Umbilical cord (tissue), 1 donor: ENCODE measurements at regions not wholly inside any gene's neighbourhood (a gene's known extent, or its start where the extent isn't known, plus 50 kb on each side); places are given as distances from the start of the nearest gene placed in this dataset.

Experiments
- DNase-seq: peaks from one replicate; pipeline ENCODE4 v3.0.0-alpha.2; 2015; ENCODE audit warnings: low spot score

DNA sequence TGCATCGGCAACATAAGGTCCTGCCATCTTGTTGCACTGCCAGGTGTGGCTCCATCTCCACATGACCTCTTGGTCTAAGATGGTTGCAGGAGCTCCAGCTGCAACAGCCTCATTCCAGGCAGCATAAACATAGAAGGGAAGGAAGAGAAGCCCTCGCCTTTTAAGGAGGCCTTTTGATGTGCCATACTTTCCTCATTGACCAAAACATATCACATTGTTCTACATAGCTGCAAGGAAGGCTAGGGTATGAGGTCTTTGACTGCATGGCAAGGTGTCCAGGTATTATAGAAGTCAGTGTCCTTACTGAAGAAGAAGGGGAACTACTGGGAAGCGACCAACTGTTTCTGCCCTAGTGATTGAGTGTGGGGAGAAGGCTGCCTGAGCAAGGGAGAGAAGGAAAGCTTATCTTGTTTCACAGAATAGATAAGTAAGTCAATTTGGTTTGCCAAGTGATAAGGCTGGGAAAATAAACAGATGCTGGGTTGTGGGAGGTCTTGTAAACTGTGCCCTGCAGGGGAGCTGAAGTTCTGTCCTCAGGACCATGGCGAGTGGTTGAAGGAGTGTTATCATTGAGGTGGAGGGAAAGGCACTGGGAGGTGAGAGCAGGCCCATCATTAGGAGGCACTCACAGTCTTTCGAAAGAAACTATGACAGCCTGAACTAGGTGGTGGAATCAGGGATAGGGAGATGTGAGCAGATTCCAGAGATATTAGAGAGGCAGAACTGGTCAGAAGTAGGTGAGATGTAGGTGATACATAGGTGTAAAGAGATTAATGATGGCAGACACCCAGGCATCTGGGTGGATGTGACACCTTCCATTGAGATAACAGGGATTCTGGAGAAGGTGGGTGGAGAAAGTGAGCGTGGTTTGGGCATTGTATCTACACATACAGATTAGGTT, 93.8 kb upstream of the IGF1R start:
- no peak for DNase-seq

- no peak for DNase-seq
These were observed 93.2 kb upstream of the IGF1R start for GRCh38 chr15:98555173-98555515.

DNA sequence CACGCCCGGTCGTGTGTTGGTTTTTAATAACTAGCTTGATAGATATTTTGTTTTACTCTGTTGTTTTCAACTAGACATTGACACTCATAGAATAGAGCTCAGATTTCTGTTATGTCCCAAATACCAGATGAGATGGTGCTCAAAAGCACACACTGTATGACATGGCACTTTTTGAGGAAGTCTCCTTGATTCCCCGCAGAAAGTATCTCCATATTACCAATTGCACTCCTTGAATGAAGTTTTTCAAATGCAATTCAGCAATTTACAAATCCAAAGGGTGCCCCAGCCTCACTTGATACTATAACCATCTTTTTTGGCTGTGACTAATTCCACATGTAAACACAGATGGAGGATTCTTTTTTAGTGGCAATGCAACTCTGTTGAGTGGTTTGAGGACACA, 92.0 kb upstream of the IGF1R start:
- no peak for DNase-seq

- no peak for DNase-seq
These were observed 88.0 kb upstream of the IGF1R start for GRCh38 chr15:98560338-98560737.

DNA sequence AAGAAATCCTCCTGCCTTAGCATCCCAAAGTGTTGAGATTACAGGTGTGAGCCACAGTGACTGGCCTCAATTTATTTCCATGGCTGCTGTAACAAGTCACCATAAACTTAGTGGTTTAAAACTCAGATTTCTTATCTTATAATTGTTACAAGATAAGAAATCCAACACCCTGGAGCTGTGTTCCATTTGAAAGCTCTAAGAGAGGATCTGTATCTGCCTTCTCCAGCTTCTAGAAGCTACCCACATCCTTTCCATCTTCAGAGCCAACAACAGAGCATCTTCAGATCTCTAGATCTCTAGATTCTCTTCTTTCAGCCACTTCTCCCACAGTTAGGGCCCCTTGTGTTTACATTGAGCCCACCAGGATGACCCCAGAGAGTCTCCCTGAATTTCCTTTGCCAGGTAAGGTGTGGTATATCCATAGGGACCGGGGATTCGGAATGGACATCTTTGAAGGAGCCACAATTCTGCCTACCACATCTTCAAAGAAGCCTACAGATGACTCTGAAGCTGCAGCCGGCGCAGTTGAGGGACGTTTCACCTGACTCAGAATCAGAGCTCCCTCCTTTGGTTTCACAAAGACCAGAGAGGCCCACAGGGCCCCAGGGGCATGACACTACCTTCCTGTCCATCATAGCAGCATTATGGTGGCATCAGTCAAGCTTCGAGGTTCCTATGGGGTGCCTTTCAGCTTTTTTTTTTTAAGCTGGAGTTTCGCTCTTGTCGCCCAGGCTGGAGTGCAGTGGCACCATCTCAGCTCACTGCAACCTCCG, 87.0 kb upstream of the IGF1R start:
- DNase-seq = no peak

DNA sequence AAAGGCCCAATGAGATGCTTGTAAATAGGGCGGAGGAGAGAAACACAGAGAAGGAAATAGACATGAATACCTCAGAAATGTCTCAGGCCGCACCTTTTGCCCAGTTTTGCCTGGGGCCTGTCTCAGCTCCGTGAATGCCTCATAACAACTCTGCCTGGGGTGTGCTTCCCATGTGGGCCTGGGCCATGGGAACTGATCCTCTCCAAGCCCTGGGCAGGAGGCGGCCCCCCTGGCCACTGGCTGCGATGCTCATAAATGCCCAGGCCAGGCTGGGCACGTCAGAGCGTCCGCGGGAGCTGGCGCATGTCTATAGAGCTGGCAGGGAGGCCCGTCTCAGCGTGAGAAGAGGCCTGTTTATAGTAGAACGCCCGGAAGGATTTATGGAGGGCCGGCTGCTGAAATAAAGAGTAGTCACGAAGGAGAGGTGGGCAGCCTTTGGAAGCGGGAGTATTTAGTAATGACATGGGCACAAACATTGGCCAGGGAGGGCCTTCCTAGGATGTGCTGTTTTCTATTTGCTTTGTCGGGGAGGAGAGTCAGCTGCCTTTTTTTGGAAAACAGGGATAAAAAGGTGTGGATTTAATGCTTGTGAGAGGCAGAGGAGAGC, 85.9 kb upstream of the IGF1R start:
- no peak for DNase-seq

DNA sequence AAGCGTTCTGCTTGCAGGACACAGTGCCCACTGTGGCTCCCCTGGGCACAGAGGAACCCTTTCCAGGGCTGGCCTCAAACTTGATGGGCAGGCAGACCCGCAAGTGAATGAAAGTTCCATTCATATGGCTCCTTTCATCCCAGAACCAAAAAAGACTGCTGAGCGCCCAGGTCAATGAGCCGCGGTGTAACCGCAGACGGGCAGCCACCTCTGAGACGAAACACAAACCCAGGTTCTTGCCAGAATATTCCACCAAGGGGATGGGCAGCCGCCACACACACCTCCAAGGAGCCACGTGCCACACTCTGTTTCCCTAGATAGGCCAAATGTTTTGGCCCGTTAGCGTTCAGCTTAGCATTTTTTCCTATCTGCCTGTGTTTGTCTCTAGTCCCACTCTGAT, 82.8 kb upstream of the IGF1R start:
- no peak for DNase-seq

GRCh38 chr15:98567951-98568350, 80.4 kb upstream of the IGF1R start:
- DNase-seq = no peak

DNA sequence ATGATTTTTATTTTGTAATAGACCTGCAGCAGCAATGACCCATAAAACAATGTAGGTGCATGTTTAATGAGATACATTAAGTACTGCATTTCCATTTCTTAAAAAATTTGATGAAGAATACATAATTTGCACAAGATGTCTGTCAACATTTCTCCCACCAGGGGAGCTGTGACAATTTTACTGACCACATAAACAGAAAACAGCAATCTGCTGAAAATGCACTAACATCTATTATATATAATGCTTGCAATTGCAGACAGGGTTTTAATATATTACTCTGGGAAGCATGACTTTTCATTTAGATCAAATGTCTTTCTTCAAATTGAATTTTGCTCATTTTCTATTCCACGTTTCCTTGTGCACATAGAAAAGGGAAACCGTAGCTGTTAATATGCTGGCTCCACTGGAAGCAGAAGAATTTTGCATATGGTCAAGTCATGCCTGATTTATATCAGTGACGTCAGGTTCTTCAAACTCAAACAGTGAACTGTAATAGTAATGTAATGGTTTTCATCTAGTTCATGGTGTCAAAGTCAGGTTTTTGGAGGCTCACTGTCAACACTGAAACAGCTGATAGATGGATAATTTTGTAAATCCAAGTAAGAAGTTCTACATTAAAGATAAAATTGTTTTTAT, 79.8 kb upstream of the IGF1R start:
- no peak for DNase-seq

DNA sequence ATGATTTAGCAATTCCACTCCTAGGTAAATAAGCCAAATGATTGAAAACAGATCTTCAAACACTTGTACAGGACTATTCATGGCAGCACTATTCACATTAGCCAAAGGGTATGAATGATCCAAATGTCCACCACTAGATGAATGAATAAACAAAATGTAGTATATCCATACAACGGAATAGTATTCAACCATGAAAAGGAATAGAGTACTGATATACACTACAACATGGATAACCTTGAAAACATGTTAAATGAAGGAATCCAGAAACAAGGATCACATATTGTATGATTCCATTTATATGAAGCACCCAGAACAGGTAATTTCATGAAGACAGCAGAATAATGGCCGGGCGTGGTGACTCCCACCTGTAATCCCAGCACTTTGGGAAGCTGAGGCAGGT, 78.2 kb upstream of the IGF1R start:
- DNase-seq = no peak

GRCh38 chr15:98580572-98580971, 67.8 kb upstream of the IGF1R start:
- peak; percentile 20 for DNase-seq

DNA sequence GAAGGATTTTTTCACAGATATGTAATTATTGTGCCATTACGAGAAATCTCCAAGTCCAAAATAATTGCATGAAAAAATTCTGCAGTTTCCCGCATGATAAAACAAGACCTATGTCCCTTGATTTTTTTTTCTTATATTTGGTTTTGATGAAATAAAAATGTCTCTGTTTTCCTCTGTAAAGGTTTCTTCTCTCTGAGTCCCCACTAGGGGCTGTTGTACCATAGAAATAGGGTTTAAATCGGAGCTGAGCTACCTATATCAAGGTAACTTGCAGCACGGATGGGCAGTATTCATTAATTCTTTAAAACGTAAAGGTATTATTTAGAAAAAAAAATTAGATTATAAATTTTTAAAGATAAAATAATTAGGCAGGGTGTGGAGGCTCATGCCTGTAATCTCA, 66.6 kb upstream of the IGF1R start:
- DNase-seq = no peak

- DNase-seq = no peak
These were observed 65.3 kb upstream of the IGF1R start for GRCh38 chr15:98582900-98583554.

DNA sequence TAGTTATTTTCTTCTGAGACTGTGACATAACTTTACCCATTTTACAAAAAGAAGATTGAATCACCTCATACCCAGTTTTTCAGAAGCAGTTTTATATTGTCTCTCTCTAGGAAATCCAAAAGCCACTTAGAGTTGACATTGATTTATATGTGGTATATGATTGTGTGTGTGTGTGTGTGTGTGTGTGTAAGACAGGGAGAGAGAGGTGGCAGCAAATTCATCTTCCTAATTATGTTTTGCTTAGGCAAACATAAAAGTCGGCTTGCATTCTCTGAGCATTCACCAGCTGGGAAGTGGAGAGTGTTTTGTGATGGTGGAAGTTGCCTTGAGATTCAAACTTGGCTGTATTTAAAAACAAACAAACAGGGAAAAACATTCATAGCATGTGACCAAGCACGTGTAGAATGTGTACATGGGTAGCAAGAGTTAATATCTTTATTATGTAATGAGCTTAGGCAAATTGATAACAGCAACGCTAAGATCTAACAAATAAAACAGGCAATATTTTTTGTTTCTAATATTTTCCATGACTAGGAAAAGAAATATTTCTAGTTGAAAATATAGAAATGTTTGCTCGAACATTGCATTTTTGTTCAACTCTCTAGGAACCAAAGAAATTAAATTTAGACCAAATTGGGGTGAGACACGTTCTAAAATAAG, 64.4 kb upstream of the IGF1R start:
- no peak for DNase-seq

DNA sequence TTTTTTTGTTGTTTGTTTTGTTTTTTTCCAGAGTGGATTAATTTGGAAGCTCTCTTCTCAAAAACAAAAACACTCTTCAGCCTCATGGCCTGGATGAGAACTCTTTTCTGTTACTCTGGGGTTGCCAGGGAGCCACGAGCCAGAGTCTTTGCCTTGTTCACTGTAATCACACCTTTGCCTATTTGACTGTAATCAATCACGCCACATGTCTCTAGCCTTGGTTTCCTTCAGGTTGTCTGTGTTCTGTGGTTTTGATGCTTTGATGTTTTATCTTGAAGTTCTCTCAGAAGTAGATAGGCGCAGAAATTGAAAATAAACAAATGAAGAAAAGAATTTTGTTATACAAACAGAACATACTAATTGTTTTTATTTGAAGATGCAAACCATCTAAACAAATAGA, 62.3 kb upstream of the IGF1R start:
- DNase-seq = no peak

DNA sequence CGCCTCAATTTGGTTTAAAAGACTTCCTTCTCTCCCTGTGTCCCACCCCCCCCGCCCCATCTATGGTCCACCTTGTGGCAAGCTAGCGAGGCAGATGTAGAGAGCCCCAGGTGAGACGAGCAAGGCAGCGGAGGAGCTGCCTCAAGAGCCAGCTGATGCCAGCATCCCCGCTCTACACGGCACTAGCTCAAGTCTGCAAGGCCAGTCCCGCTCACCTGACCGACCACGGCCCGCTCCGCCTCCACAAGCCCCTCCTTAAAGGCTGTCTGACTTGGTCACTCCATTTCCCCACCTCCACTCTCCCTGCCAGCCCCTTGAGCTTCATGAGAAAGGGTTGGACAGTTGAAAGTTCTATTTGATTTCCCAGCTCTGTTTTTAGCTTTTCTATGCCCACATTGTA, 56.2 kb upstream of the IGF1R start:
- DNase-seq = no peak

- DNase-seq = no peak
These were observed 52.2 kb upstream of the IGF1R start for GRCh38 chr15:98596131-98596530.

DNA sequence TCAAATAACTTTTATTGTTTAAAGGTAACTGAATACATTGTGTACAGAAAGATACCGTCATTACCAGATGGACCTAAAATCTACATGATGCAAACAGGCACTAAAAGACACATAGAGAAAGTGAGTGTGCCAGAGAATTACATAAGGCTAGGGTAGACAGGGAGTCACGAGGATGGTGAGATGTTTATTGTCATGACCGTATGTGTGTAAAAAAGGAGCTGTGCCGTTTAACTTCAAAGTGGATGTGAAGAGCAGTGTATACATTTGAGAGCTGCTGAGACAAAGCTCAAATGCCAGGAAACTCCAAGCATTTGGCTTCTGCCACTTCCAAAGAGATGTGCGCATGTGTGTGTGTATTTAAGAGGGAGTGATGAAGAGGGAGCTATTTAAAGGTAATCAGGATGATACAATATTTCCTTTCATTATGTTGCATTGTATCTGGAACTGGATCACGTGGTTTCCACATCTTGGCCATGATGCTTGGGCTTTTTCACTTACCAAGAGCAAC, 51.4 kb upstream of the IGF1R start:
- DNase-seq = no peak

GRCh38 chr15:98597666-98598065, 50.7 kb upstream of the IGF1R start:
- no peak for DNase-seq
